GM21390 (cell line): ENCODE measurements at regions not wholly inside any gene's neighbourhood (a gene's known extent, or its start where the extent isn't known, plus 50 kb on each side); places are given as distances from the start of the nearest gene placed in this dataset.

Experiments used
- ATAC-seq: cut with Tn5 transposase; IDR thresholded peaks from one replicate; pipeline ENCODE4 v1.9.1; 2021; ENCODE audit not compliant: unreplicated experiment

DNA sequence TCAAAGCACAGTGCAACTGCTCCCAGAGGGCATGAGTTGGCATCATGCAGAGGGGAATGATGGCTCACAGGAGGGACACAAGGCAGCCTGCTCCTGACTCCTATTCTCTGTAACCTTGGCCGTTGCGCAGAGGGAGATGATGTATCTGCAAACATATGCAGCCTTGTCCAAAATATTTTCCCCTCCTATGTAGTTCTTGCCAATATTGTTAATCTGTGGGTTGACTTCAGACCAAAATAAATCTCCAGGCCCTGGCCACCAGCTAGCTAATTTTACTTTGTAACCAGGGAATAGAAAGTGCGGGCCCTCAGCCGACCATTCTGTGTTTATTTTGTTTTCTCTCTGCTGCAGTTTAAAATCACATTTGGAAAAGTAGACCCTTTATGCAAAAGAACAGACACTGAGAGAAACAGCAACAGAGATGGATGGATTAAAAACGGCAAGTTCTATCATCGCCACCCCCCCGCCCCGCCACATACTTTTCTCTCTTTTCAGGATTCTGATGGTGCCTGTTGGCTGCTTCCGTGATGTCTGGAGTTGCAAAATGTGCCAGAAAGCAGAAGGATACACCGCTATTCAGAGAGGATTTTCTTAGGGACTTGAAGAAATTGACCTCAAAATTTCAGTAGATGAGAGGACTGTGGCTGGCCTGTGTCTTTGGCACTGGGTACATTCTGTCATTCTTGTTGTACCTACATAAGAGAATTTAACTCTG is 185.3 kb upstream of the BCOR start:
- no peak for ATAC-seq

GRCh38 chrX:40282348-40282747 is 184.6 kb upstream of the BCOR start:
- no peak for ATAC-seq

DNA sequence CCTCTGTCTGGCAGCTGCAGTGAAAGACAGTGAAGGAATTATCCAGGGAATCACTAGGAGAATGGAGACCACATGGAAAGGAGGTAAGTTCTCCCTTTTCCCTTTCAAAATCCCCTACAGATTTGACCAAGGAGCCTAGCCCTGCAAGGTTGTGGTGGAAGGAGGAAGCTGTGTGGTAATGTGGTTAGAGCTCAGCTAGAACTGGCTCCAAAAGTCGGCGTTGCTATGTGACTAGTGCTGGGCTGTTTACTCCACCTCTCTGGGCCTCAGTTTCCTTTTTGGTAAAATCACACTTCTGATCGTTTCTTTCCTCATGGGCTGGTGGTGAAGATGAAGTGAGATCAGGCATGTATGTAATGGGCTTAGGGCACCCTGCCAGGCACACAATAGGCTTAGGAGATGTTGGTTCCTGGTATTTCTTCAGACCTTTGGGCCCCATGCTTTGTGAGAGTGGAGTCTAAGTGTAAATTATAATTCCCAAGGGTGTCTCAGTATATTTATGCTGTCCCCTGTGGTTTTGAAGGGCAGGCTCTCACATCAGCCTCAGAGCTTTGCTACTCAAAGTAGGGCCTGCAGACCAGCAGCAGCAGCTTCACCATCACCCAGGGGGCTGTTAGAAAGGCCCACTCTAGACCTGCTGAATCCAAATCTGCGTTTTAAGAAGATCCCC is 183.7 kb upstream of the BCOR start:
- no peak for ATAC-seq

GRCh38 chrX:40279762-40280161 is 182.0 kb upstream of the BCOR start:
- ATAC-seq, result no peak

- ATAC-seq, result no peak
Measured at GRCh38 chrX:40279091-40279430, 181.3 kb upstream of the BCOR start.

DNA sequence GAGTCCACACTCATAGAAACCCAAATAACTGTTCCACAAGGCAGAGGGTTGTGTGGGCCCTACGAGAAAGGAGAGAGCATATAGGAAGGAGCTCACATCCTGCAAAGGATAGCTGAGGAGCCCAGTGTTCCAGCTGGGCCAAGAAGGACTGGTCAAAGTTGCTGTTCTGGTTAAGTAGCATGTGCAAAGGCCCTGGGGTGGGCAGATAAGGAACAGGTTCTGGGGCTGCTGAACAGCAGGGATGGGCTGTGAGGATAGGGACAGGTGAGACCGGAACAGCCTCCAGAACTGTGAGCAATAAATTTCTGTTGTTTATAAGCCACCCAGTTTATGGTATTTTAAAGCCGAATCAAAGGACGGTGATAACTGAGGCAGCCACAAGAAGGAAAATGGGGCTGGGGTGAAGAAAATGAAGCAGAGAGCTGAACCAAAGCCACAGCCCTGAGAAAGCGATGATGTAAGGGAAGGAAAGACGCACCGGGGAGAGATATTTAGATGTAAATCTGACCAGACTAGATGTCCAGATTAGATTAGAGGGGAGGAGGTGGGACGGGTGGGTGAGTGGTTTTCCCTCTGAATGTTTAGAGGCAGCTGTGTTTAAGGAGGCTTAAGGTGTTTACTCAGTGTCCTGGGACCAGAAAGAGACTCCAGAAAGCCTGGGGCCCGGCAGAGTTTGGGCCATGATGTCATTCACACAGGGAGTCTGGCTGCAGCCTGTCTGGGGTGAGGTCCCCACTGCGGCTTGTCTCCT is 180.8 kb upstream of the BCOR start:
- no peak for ATAC-seq

DNA sequence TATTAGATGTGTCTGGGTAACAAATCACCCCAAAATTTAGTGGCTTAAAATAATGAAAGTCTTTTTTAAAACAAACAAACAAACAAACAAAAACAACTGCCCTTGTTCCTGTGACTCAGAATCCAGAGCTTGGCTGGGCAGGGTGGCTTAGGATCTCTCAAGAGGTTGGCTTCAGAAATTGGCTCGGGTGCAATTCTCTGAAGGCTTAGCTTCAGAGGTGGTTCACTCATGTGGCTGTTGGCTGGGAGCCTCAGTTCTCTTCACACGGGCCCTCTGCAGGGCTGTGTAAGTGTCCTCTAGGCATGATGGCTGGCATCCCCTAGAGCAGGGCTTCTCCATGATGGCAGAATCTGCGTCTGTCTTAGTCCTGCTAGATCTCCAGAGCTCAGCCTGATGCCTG is 179.9 kb upstream of the BCOR start:
- ATAC-seq, result no peak

- ATAC-seq, result no peak
Measured at GRCh38 chrX:40273356-40274050, 175.7 kb upstream of the BCOR start.

DNA sequence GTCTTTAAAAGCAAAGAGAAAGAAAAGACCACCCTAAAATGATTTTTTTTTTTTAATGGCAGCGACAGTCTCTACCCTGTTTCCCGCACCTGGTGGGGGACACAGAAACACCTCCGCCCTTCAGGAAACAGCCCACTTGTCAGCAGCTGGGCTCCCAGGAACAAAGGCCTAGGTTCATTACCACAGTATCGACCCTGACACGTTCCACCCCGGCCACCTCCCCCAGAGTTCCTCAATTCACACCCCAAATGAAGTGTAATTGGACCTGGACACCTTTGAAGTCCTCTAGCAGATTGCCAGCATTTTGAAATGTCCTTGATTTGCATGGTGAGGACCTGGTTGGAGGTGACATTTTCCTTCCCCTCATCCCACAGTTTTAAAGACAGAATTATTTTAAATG is 175.0 kb upstream of the BCOR start:
- ATAC-seq, result no peak

- ATAC-seq, result no peak
Measured at GRCh38 chrX:40272141-40272540, 174.4 kb upstream of the BCOR start.

DNA sequence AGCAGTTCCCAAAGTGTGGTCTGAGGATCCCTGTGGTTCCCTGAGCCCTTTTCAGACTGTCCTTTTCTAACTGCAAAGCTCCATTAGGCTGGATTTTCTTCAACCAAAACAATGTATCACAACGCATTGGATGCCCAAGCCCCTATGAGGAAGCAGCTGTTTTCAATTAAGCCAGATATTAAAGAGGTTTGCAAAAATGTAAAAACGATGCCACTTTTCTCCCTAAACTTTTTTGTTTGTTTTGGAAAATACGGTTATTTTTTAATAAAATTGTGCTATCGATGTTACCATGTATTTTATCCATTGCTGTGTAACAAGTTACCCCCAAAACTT is 170.4 kb upstream of the BCOR start:
- no peak for ATAC-seq

- ATAC-seq, result no peak
Measured at GRCh38 chrX:40267334-40268187, 169.8 kb upstream of the BCOR start.

DNA sequence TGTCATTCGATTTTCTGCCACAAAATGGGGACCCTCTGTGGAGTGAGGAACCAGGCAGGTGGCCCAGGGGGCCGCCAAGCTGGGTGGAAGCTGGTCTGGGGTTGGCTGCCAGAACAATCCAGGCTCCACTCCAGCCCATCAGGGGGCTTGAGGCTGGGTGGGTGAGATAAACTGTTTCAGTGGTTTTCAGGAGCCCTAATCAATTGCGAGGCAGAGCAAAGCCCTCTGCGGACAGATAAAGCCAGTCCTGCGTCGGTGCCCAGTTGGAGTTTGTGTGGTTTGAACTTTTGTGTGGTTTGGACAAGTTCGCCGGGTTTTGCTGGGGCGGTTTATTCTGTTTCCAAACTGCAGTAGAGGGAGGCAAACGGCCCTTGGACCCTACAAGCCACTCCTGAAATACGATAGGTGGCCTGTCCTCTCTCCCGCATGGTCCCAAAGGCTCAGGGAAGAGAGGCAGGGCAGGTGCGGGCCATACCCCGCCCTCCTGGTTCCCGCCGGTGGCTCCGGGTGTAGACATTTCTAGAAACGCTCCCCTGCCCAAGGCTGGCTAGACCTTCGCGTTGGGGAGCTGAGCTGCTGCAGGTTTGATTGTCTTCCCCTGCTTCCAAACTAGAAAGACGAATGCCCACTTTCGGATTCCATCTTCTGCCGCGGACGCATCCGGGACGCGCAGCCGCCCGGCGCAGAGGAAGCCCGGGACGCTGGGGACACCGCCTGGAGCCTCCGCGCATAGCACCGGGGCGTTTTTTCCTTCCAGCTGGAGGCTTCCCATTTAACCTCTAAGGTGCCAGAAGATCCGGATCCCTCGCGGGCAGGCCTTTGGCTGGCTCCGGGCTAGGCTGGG is 169.0 kb upstream of the BCOR start:
- no peak for ATAC-seq

- no peak for ATAC-seq
Measured at GRCh38 chrX:40265936-40266335, 168.2 kb upstream of the BCOR start.

- ATAC-seq, result no peak
Measured at GRCh38 chrX:40263014-40263560, 165.3 kb upstream of the BCOR start.

- ATAC-seq, result no peak
Measured at GRCh38 chrX:40262157-40263013, 164.6 kb upstream of the BCOR start.

- no peak for ATAC-seq
Measured at GRCh38 chrX:40261833-40262156, 164.0 kb upstream of the BCOR start.

GRCh38 chrX:40260146-40260747 is 162.5 kb upstream of the BCOR start:
- no peak for ATAC-seq
